HFF-Myc (cell line): ENCODE measurements at regions not wholly inside any gene's neighbourhood (a gene's known extent, or its start where the extent isn't known, plus 50 kb on each side); places are given as distances from the start of the nearest gene placed in this dataset.

Source experiments
- DNase-seq: peaks from one replicate; pipeline ENCODE4 v3.0.0-alpha.2; 2011; ENCODE audit warnings: low read depth; ENCODE audit errors: extremely low read depth
- H3K4me3 ChIP-seq: replicated peaks from 2 replicates; pipeline ENCODE4 v1.5.1; 2011; ENCODE audit warnings: low read depth, mild to moderate bottlenecking, control low read depth, low read length
- TF ChIP-seq, protein P1 (sequence below): IDR thresholded peaks from 2 replicates; pipeline ENCODE4 v1.5.1; 2012; ENCODE audit warnings: mild to moderate bottlenecking, low read depth, low read length, control low read depth; ENCODE audit errors: missing control alignments

DNA sequence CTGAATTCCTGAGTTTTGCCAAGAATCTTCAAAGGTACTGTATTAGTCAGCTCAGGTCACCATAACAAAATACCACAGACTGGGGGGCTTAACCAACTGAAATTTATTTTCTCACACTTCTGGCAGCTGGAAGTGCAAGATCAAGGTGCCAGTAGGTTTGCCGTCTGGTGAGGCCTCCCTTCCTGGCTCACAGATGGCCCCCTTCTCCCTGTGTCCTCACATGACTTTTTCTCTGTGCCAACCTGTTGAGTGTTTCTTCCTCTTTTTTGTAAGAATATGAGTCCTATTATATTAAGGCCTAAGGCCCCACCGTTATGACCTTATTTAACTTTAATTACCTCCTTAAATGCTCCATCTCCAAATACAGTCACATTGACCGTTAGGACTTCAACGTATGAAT is 156.1 kb upstream of the KIF2A start:
- TF ChIP-seq, protein P1, sequence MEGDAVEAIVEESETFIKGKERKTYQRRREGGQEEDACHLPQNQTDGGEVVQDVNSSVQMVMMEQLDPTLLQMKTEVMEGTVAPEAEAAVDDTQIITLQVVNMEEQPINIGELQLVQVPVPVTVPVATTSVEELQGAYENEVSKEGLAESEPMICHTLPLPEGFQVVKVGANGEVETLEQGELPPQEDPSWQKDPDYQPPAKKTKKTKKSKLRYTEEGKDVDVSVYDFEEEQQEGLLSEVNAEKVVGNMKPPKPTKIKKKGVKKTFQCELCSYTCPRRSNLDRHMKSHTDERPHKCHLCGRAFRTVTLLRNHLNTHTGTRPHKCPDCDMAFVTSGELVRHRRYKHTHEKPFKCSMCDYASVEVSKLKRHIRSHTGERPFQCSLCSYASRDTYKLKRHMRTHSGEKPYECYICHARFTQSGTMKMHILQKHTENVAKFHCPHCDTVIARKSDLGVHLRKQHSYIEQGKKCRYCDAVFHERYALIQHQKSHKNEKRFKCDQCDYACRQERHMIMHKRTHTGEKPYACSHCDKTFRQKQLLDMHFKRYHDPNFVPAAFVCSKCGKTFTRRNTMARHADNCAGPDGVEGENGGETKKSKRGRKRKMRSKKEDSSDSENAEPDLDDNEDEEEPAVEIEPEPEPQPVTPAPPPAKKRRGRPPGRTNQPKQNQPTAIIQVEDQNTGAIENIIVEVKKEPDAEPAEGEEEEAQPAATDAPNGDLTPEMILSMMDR = no peak
- H3K4me3 ChIP-seq = no peak overlapping the region
- DNase-seq = no peak

DNA sequence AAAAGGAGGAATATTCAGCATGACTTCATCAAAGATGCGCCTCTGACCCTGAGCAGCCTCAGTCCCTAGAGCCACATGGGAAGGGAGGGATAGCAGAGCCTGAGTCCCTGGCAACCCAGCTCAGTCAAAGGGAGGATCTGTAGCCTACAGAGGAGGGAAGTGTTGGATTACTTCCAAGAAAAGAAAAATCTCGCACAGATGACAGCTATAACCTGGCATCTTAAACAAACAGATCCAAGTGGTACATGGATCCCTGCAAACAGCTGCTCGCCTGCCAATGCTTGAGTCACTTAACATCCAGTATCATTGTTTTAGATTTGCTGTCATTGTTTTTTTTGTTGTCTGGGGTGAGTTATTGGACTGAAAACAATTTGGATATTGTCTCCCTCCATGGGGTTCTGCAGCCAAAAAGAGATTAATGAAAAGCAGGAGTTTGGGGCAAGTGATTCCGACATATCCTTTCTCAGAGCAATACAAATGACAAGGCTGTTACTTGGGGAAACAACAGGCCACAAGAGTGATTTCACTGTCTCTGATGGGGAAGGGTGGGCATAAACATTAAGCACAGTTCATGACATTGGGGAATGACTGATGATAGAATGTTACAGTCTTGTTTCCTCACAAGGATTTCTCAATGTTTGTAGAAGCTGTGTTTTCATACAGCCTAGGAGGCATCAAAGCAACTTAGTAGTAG is 153.5 kb upstream of the KIF2A start:
- no peak overlapping the region for H3K4me3 ChIP-seq
- TF ChIP-seq, protein P1 = no peak
- no peak for DNase-seq

DNA sequence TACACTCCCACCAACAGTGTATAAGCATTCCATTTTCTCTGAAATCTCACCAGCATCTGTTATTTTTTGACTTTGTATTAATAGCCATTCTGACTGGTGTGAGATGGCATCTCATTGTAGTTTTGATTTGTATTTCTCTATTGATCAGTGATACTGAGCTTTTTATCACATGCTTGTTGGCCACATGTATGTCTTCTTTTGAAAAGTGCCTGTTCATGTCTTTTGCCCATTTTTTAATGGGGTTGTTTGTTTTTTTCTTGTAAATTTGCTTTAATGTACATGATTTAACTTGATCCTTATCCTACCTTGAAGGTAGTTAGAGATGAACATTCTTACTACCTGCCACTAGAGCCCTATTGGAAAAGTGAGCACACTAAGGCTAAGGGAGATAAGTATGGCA is 151.2 kb upstream of the KIF2A start:
- H3K4me3 ChIP-seq = no peak overlapping the region
- DNase-seq = no peak
- TF ChIP-seq, protein P1 = no peak

DNA sequence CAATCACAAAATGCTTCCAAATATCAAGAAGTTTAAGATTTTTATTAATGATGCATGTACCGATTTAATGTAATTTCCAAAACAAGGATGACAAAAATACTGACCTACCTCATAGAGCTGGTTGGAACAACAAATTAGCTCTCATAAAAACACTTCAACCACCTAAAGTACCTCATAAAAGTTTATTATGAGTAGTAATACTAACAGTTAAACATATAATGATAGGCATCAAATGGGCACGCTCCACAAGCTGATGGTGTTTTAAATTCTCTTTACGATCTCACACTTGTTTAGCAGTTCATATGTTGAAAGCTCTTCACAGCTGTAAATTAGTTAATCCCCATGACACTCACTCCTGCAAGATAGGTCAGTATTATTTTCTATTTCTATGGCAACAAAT is 150.0 kb upstream of the KIF2A start:
- no peak for DNase-seq
- TF ChIP-seq, protein P1 = no peak
- H3K4me3 ChIP-seq = no peak overlapping the region

DNA sequence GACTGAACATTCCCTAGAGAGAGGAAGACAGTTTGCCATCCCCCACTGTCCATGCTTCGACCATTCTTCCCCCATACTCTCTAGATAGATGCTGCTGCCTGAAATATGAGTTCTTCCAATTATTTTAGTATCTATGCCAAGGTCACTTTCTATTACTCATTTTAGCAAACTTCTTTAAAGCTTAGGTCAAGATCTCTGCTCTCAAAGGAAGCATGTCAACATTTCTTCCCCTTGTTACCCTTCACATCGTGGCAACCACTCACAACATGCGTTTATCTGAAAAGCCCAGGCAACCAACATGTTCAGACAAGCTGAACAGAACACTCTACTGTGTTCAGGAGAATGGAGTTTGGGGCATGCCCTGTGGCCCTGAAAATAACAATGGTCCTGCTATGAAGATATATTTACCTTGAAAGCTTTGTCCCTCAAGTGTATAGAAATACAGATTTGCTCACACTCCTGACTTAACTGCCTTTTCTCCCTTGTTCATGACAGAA is 138.4 kb upstream of the KIF2A start:
- no peak for DNase-seq
- TF ChIP-seq, protein P1 = no peak
- no peak overlapping the region for H3K4me3 ChIP-seq

DNA sequence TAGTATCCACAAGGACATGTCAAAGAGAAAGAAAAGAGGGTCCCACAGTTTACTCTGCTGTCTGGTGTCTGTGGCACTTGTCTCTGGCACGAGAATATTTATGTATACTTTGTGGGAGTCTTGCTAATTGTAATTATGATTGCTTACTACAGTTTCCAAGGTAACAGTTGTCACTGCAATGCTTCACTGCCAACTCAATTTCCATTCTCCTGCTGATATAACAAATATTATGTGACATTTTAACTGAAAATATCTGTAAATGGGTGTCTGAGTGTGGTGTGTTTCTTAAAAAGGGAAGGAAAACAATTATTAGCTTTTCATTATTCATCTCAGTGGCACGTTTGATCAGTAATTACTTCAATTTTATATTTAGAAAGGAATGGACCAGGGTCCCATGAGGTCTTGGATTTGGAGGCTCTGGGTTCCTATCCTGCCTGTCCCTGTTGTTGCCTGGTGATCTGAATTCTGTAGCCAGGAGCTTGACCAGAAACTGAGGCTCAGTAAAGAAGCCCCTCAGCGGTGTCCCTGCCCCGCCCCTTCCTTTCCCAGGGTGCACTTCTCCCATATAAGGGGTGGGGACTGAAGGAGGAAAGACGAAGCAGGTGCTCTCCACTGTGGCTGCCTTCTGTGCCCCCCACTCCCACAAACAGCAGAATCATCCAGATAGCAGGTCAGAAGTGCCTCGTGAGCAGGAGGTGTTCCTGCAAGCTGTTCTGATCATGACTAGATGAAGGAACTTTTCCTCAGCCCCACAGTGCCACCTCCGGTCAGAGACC is 137.3 kb upstream of the KIF2A start:
- TF ChIP-seq, protein P1 = no peak
- no peak overlapping the region for H3K4me3 ChIP-seq
- DNase-seq = no peak

DNA sequence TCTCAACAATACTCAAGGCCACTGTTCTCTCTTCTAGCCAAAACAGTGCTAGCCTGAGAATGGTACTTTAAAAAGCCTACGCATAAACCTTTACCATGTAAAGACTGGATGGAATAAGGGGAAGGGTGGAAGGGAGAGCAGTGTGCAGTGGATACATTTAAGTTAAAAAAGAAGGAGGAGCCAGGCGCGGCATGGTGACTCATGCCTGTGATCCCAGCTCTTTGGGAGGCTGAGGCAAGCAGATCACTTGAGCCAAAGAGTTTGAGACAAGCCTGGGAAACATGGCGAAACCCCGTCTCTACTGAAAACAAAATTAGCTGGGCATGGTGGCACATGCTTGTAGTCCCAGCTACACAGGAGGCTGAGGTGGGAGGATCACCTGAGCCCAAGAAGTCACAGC is 127.7 kb upstream of the KIF2A start:
- no peak for DNase-seq
- no peak overlapping the region for H3K4me3 ChIP-seq
- TF ChIP-seq, protein P1 = no peak
